Suprapubic skin (tissue), 4 donors: ENCODE measurements at regions not wholly inside any gene's neighbourhood (a gene's known extent, or its start where the extent isn't known, plus 50 kb on each side); places are given as distances from the start of the nearest gene placed in this dataset.

Source experiments
- DNase-seq, 2 donors: peaks; one replicate each; pipeline ENCODE4 v3.0.0-alpha.2; 2019; ENCODE audit warnings: low spot score in 2 of 2
- H3K27ac ChIP-seq: fragments of 200-600 bp; sonication (generic); one replicate; pipeline ENCODE4 v1.5.1; 2019
- H3K27me3 ChIP-seq: fragments of 200-600 bp; sonication (generic); one replicate; pipeline ENCODE4 v1.5.1; 2019
- H3K36me3 ChIP-seq: fragments of 200-600 bp; sonication (generic); one replicate; pipeline ENCODE4 v1.5.1; 2019
- H3K4me1 ChIP-seq: fragments of 200-600 bp; sonication (generic); one replicate; pipeline ENCODE4 v1.5.1; 2019
- H3K4me3 ChIP-seq: fragments of 200-600 bp; sonication (generic); one replicate; pipeline ENCODE4 v1.5.1; 2019; ENCODE audit warnings: mild to moderate bottlenecking
- H3K9me3 ChIP-seq: fragments of 200-600 bp; sonication (generic); one replicate; pipeline ENCODE4 v1.5.1; 2019
- EP300 ChIP-seq: sonication (generic); formaldehyde crosslinking; IDR thresholded peaks from one replicate; pipeline ENCODE4 v1.6.1; 2017; ENCODE audit warnings: antibody characterized with exemption
- POLR2A ChIP-seq, 2 donors: fragments of 450-650 bp; IDR thresholded peaks; one replicate each; pipeline ENCODE4 v1.6.1; 2017; ENCODE audit warnings: antibody characterized with exemption in 2 of 2, mild to moderate bottlenecking in 2 of 2, moderate library complexity in 2 of 2
- POLR2AphosphoS5 ChIP-seq, 3 donors: sonication (generic); formaldehyde crosslinking; IDR thresholded peaks; one replicate each; pipeline ENCODE4 v1.6.1; 2017; ENCODE audit warnings: antibody characterized with exemption in 3 of 3
- WGBS: methylation state at CpG from one replicate; pipeline ENCODE4 v1.1.5; 2018; 5-methylcytosine and 5-hydroxymethylcytosine counted together
- TF ChIP-seq, protein P1 (sequence below), 2 donors: fragments of 200-600 bp in 1 of 2; fragments of 450-650 bp in 1 of 2; sonication (generic) in 1 of 2; IDR thresholded peaks; one replicate each; pipeline ENCODE4 v1.5.1; 2016 to 2019; ENCODE audit warnings: antibody characterized with exemption in 2 of 2, mild to moderate bottlenecking in 1 of 2, moderate library complexity in 1 of 2

DNA sequence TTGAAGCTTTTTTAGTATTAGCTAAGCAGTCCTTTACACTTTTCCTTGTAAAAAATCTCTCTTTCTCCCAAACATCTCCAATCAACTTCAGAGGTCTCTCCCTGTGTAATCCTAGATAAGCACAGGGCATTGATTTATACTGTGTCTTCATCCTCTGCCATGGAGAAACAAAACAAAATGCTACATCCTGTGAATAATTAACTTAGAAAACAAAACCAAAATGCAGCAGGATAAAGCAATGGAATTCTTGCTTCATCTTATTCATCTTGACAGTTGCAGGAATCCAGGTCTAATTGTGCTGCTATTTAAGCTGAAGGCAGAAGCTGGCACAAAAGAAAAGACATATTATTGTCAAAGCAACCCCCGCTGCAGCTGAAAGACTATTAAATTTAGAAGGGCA is 641.5 kb upstream of the SORCS1 start:
- H3K27me3 ChIP-seq, result no peaks in the 10 kb centered on the region
- no peaks in the 10 kb centered on the region for H3K9me3 ChIP-seq
- 82% methylated on average over 1 of the region's 1 CpG for WGBS
- no peak overlapping the region for H3K27ac ChIP-seq
- DNase-seq, result no peak
- no peak for TF ChIP-seq EP300
- TF ChIP-seq POLR2A (IDR thresholded peaks at IDR 0.05), result no peak
- TF ChIP-seq POLR2AphosphoS5 (IDR thresholded peaks at IDR 0.05), result no peak
- TF ChIP-seq, protein P1, sequence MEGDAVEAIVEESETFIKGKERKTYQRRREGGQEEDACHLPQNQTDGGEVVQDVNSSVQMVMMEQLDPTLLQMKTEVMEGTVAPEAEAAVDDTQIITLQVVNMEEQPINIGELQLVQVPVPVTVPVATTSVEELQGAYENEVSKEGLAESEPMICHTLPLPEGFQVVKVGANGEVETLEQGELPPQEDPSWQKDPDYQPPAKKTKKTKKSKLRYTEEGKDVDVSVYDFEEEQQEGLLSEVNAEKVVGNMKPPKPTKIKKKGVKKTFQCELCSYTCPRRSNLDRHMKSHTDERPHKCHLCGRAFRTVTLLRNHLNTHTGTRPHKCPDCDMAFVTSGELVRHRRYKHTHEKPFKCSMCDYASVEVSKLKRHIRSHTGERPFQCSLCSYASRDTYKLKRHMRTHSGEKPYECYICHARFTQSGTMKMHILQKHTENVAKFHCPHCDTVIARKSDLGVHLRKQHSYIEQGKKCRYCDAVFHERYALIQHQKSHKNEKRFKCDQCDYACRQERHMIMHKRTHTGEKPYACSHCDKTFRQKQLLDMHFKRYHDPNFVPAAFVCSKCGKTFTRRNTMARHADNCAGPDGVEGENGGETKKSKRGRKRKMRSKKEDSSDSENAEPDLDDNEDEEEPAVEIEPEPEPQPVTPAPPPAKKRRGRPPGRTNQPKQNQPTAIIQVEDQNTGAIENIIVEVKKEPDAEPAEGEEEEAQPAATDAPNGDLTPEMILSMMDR (IDR thresholded peaks at IDR 0.05), result no peak
- H3K36me3 ChIP-seq, result no peaks in the 10 kb centered on the region
- no peak overlapping the region for H3K4me3 ChIP-seq
- no peaks in the 10 kb centered on the region for H3K4me1 ChIP-seq

DNA sequence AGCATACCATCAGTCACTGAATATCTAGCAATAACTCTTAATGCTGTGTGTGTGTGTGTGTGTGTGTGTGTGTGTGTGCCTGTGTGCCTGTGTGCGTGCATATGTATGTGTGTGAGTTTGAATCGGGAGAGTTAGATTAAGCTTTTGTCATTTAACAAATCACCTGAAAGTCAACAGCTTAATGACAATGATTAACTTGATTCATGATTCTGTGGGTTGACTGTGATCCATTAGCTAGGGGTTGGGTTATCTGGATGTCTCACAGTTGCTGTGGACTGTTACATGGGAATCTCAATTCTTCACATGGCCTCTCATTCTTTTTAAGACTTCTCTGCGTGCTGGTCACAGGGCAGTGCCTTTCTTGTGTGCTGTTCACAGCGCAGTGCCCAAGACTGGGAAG is 639.0 kb upstream of the SORCS1 start:
- Histone ChIP-seq H3K4me3 (no peak overlapping the region), H3K36me3 (no peaks in the 10 kb centered on the region), H3K27me3 (no peaks in the 10 kb centered on the region), H3K27ac (no peak overlapping the region), H3K9me3 (no peaks in the 10 kb centered on the region), H3K4me1 (no peaks in the 10 kb centered on the region)
- no peak for DNase-seq
- no peak for TF ChIP-seq POLR2A (IDR thresholded peaks at IDR 0.05)
- TF ChIP-seq, protein P1 (IDR thresholded peaks at IDR 0.05), result no peak
- no peak for TF ChIP-seq EP300
- no peak for TF ChIP-seq POLR2AphosphoS5 (IDR thresholded peaks at IDR 0.05)
- 57% methylated on average over 4 of the region's 4 CpGs for WGBS

DNA sequence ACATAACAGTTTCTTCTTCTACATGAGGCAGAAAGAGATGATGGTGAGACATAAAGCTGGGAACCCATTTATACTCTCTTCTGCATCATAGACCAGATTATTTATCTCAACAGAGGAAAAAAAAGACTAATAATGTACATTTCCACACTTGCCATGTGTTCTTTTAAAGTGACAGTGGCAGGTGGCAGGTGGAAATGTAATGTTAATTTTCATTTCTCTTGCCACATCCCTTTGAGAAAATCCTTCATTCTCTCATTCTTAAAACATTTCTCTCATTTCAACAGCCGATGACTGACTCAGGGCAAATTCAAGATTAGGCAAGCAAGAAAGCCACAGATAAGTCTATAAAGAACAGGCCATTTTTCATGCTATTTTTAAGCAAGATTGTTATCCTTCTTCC is 635.6 kb upstream of the SORCS1 start:
- WGBS, result 84% methylated on average over 1 of the region's 1 CpG
- H3K4me3 ChIP-seq, result no peak overlapping the region
- TF ChIP-seq, protein P1 (IDR thresholded peaks at IDR 0.05), result no peak
- TF ChIP-seq EP300, result no peak
- TF ChIP-seq POLR2AphosphoS5 (IDR thresholded peaks at IDR 0.05), result no peak
- no peak for TF ChIP-seq POLR2A (IDR thresholded peaks at IDR 0.05)
- H3K4me1 ChIP-seq, result no peaks in the 10 kb centered on the region
- no peaks in the 10 kb centered on the region for H3K27me3 ChIP-seq
- H3K36me3 ChIP-seq, result no peaks in the 10 kb centered on the region
- no peaks in the 10 kb centered on the region for H3K9me3 ChIP-seq
- H3K27ac ChIP-seq, result no peak overlapping the region
- DNase-seq, result no peak

DNA sequence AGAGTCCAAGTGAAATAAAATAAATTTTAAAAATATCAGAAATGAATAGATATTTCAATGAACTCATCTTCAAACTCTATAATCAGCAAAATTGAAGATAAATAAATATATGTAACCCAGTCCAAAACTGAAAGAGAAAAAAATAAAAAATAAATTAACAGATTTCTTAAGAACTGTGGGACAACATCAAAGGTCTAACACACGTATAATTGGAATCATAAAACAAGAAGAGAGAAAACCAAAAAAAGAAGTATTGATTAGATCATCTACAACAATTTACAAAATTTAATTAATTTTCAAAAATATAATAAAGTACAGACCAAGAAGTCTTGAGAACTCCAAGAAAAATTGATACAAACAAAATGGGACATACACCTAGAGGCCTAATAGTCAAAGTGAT is 625.8 kb upstream of the SORCS1 start:
- H3K27ac ChIP-seq, result no peak overlapping the region
- DNase-seq, result no peak
- H3K4me3 ChIP-seq, result no peak overlapping the region
- H3K9me3 ChIP-seq, result peaks cover 14% of the 10 kb centered on the region
- WGBS, result 91% methylated on average over 1 of the region's 1 CpG
- H3K4me1 ChIP-seq, result no peaks in the 10 kb centered on the region
- no peaks in the 10 kb centered on the region for H3K36me3 ChIP-seq
- TF ChIP-seq POLR2A (IDR thresholded peaks at IDR 0.05), result no peak
- TF ChIP-seq, protein P1 (IDR thresholded peaks at IDR 0.05), result no peak
- TF ChIP-seq POLR2AphosphoS5 (IDR thresholded peaks at IDR 0.05), result no peak
- no peak for TF ChIP-seq EP300
- no peaks in the 10 kb centered on the region for H3K27me3 ChIP-seq

DNA sequence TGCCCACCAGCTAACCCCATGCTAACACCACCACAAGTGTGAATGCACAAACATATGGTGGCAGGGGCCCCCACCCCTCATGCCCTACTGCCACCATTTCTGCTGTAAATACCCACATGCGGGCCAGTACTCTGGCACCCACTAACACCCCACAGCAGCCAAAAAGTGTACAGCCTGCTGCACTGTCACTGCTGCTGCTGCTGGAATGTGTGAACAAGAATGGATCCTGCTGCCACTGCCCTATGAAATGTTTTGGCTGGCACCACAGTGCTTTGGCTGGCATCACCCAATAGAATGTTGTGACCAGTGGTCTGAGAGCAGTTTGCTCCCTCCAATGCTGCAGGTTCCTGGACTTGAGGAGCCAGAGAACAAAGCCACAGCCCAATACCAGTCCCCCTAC is 606.6 kb upstream of the SORCS1 start:
- Histone ChIP-seq H3K4me3 (no peak overlapping the region), H3K27me3 (no peaks in the 10 kb centered on the region), H3K27ac (no peak overlapping the region), H3K4me1 (no peaks in the 10 kb centered on the region), H3K9me3 (no peaks in the 10 kb centered on the region), H3K36me3 (no peaks in the 10 kb centered on the region)
- 100% methylated on average over 1 of the region's 1 CpG for WGBS
- TF ChIP-seq, protein P1 (IDR thresholded peaks at IDR 0.05), result no peak
- TF ChIP-seq POLR2AphosphoS5 (IDR thresholded peaks at IDR 0.05), result no peak
- no peak for DNase-seq
